HepG2 (cell line): ENCODE measurements at regions not wholly inside any gene's neighbourhood (a gene's known extent, or its start where the extent isn't known, plus 50 kb on each side); places are given as distances from the start of the nearest gene placed in this dataset.

Experiments
- ATAC-seq: fragments of 200-7000 bp; cut with Tn5 transposase; 3 replicates; pipeline ENCODE4 v1.9.1; 2020; ENCODE audit warnings: mild to moderate bottlenecking, moderate library complexity
- BruUV-seq: library from RNA; stranded (reverse); fragments of 400-500 nt; replicated peaks from 2 replicates; lab custom pipeline; 2021; lab: Mats Ljungman, UMichigan
- CTCF ChIA-PET: fragments of 300-600 bp; formaldehyde crosslinking; extraction: SDS; loops from one replicate; lab custom pipeline; 2021; ENCODE audit warnings: low total read pairs, inconsistent platforms, low intra/inter-chr PET ratio; lab: Yijun Ruan, JAX
- POLR2A ChIA-PET: fragments of 350-600 bp; sonication (Branson Sonifier 250); formaldehyde crosslinking; loops from one replicate; lab custom pipeline; 2020; ENCODE audit warnings: antibody characterized with exemption, inconsistent platforms; lab: Yijun Ruan, JAX
- DNase-seq: peaks from one replicate; pipeline ENCODE4 v3.0.0-alpha.2; 2015; ENCODE audit warnings: low spot score
- FAIRE-seq: peaks from 3 replicates; lab custom pipeline; 2011; peaks lifted over from hg19 to GRCh38; lab: Jason Lieb, UNC
- H2AFZ ChIP-seq: one replicate; pipeline ENCODE4 v1.6.1; 2011; ENCODE audit warnings: low read length, inconsistent platforms
- H3K27ac ChIP-seq: fragments of 300-600 bp; 3 replicates; pipeline ENCODE4 v1.8.0; 2011; ENCODE audit warnings: mixed run types, mild to moderate bottlenecking, mixed read lengths, low read length, inconsistent platforms; ENCODE audit not compliant: insufficient read depth; ENCODE audit errors: extremely low read length
- H3K27me3 ChIP-seq, 2 experiments: fragments of 200-600 bp in 1 of 2; 2 replicates in 1 of 2; 3 replicates in 1 of 2; pipeline versions ENCODE4 v1.6.0 to v1.8.0; 2011; ENCODE audit warnings: low read length in 2 of 2, mild to moderate bottlenecking in 2 of 2, moderate library complexity in 2 of 2, inconsistent platforms in 1 of 2; ENCODE audit not compliant: insufficient read depth in 2 of 2, control insufficient read depth in 1 of 2
- H3K36me3 ChIP-seq, 2 experiments: fragments of 200-600 bp in 1 of 2; replicated peaks in 1 of 2; 2 replicates in 1 of 2; 3 replicates in 1 of 2; pipeline versions ENCODE4 v1.5.1 to v1.8.0; 2011; ENCODE audit warnings: low read length in 2 of 2, inconsistent platforms in 1 of 2; ENCODE audit not compliant: insufficient read depth in 2 of 2, control insufficient read depth in 1 of 2
- H3K4me1 ChIP-seq: 2 replicates; pipeline ENCODE4 v1.5.1; 2012; ENCODE audit warnings: low read length, inconsistent platforms; ENCODE audit not compliant: insufficient read depth
- H3K4me2 ChIP-seq: 2 replicates; pipeline ENCODE4 v1.6.0; 2011; ENCODE audit warnings: low read depth, low read length, inconsistent platforms
- H3K4me3 ChIP-seq, 3 experiments: fragments of 200-600 bp in 1 of 3; sonication (generic), shearing (Covaris generic) in 1 of 3; replicated peaks in 1 of 3; 2 replicates each; pipeline ENCODE4 v1.5.1; 2011 to 2016; ENCODE audit warnings: low read length in 3 of 3, inconsistent platforms in 2 of 3, low read depth in 2 of 3, mild to moderate bottlenecking in 2 of 3, control low read depth in 1 of 3, mixed read lengths in 1 of 3; ENCODE audit not compliant: insufficient read depth in 1 of 3
- H3K79me2 ChIP-seq: one replicate; pipeline ENCODE4 v1.6.1; 2011; ENCODE audit warnings: low read length, inconsistent platforms; ENCODE audit not compliant: insufficient read depth
- H3K9ac ChIP-seq: 2 replicates; pipeline ENCODE4 v1.6.0; 2011; ENCODE audit warnings: mild to moderate bottlenecking, low read depth, low read length, inconsistent platforms; ENCODE audit not compliant: insufficient read depth
- H3K9me3 ChIP-seq: 2 replicates; pipeline ENCODE4 v1.5.1; 2012; ENCODE audit warnings: mild to moderate bottlenecking, low read length
- H4K20me1 ChIP-seq: 2 replicates; pipeline ENCODE4 v1.6.0; 2011; ENCODE audit warnings: inconsistent platforms, mild to moderate bottlenecking, low read length, moderate library complexity; ENCODE audit not compliant: insufficient read depth
- BCL3 ChIP-seq: sonication (generic); formaldehyde crosslinking; IDR thresholded peaks from 2 replicates; pipeline ENCODE4 v1.5.1; 2020; ENCODE audit warnings: mild to moderate bottlenecking, missing genetic modification reagents, moderate library complexity
- DPF2 ChIP-seq: sonication (generic); formaldehyde crosslinking; IDR thresholded peaks from 2 replicates; pipeline ENCODE4 v1.4.0; 2020; ENCODE audit warnings: mild to moderate bottlenecking, low read depth, missing genetic modification reagents, borderline replicate concordance
- MTA1 ChIP-seq: sonication (generic); formaldehyde crosslinking; IDR thresholded peaks from 2 replicates; pipeline ENCODE4 v1.4.0; 2020; ENCODE audit warnings: missing genetic modification reagents, mild to moderate bottlenecking, borderline replicate concordance
- NCOA5 ChIP-seq: sonication (generic); formaldehyde crosslinking; IDR thresholded peaks from 2 replicates; pipeline ENCODE4 v1.4.0; 2020; ENCODE audit warnings: missing genetic modification reagents
- NFIC ChIP-seq: IDR thresholded peaks from 2 replicates; pipeline ENCODE4 v1.6.1; 2012; ENCODE audit warnings: mild to moderate bottlenecking, low read length, inconsistent platforms
- RNF219 ChIP-seq: sonication (generic); formaldehyde crosslinking; IDR thresholded peaks from 2 replicates; pipeline ENCODE4 v1.5.0; 2020; ENCODE audit warnings: mild to moderate bottlenecking, missing genetic modification reagents
- TERF1 ChIP-seq: sonication (generic); formaldehyde crosslinking; IDR thresholded peaks from 2 replicates; pipeline ENCODE4 v1.8.0; 2022; ENCODE audit warnings: mild to moderate bottlenecking, missing genetic modification reagents, moderate library complexity
- ZNF20 ChIP-seq: sonication (generic); formaldehyde crosslinking; IDR thresholded peaks from 2 replicates; pipeline ENCODE4 v1.4.0; 2020; ENCODE audit warnings: mild to moderate bottlenecking, moderate library complexity, missing genetic modification reagents
- ZNF546 ChIP-seq: sonication (generic); formaldehyde crosslinking; conservative IDR thresholded peaks from 2 replicates; pipeline ENCODE4 v1.8.1; 2023; ENCODE audit warnings: mild to moderate bottlenecking, missing genetic modification reagents
- WGBS: methylation state at CpG from one replicate; pipeline ENCODE4 v1.1.6; 2017; ENCODE audit warnings: low lambda C conversion rate; 5-methylcytosine and 5-hydroxymethylcytosine counted together
- in situ Hi-C: cut with HindIII; loops from 2 replicates; pipeline ENCODE4 v1.10.0; 2017; ENCODE audit warnings: low pct_unique_long_range_greater_than_20kb; ENCODE audit not compliant: extremely low pct_ligation_motif_present
- intact Hi-C: fragments of 100-400 bp; cut with micrococcal nuclease; formaldehyde crosslinking; loops from one replicate; pipeline ENCODE4 v1.10.0; 2022; ENCODE audit not compliant: unreplicated experiment

GRCh38 chr2:139872503-139872902, 1092.3 kb upstream of the NXPH2 start (continued):
- TF ChIP-seq NCOA5 (CRISPR knock-in tag) (no peak), RNF219 (CRISPR knock-in tag) (no peak), ZNF546 (no peak), BCL3 (CRISPR knock-in tag) (no peak), DPF2 (no peak), ZNF20 (CRISPR knock-in tag) (no peak)

- in situ Hi-C loops = no loop called here
- Histone ChIP-seq H3K4me3 (no peak overlapping the region), H3K9me3 (no peaks in the 10 kb centered on the region), H3K79me2 (no peaks in the 10 kb centered on the region), H3K36me3 (no peaks in the 10 kb centered on the region), H4K20me1 (no peaks in the 10 kb centered on the region), H3K9ac (no peak overlapping the region), H2AFZ (no peak overlapping the region), H3K4me2 (no peak overlapping the region), H3K4me1 (no peaks in the 10 kb centered on the region), H3K27me3 (no peaks in the 10 kb centered on the region), H3K27ac (no peak overlapping the region)
- intact Hi-C loops = no loop called here
- no peak for TF ChIP-seq MTA1
- no peak for TF ChIP-seq TERF1 (CRISPR knock-in tag)
- no peak for TF ChIP-seq NFIC
- FAIRE-seq (no peak), ATAC-seq (no peak), DNase-seq (no peak)
- POLR2A ChIA-PET = no interaction called here
- CTCF ChIA-PET = no interaction called here
- 11% methylated on average over 8 of the region's 8 CpGs for WGBS
- no TSS peak for BruUV-seq
Measured at GRCh38 chr2:139872032-139872431, 1091.8 kb upstream of the NXPH2 start.
